HEK293T (cell line): ENCODE measurements at regions not wholly inside any gene's neighbourhood (a gene's known extent, or its start where the extent isn't known, plus 50 kb on each side); places are given as distances from the start of the nearest gene placed in this dataset.

Experiments
- BHLHE40 ChIP-seq: fragments of 450-650 bp; IDR thresholded peaks from 2 replicates; pipeline ENCODE4 v1.6.1; 2016; ENCODE audit warnings: mild to moderate bottlenecking, moderate library complexity, borderline replicate concordance
- ELF4 ChIP-seq: fragments of 450-650 bp; IDR thresholded peaks from 2 replicates; pipeline ENCODE4 v1.6.1; 2017; ENCODE audit warnings: antibody characterized with exemption
- FOXA1 ChIP-seq: fragments of 450-650 bp; IDR thresholded peaks from 2 replicates; pipeline ENCODE4 v1.6.1; 2016; ENCODE audit warnings: mild to moderate bottlenecking
- FOXK2 ChIP-seq: fragments of 450-650 bp; IDR thresholded peaks from 2 replicates; pipeline ENCODE4 v1.6.1; 2016; ENCODE audit warnings: mild to moderate bottlenecking
- FOXM1 ChIP-seq: fragments of 450-650 bp; IDR thresholded peaks from 2 replicates; pipeline ENCODE4 v1.6.1; 2017; ENCODE audit warnings: mild to moderate bottlenecking, borderline replicate concordance
- HDGF ChIP-seq: fragments of 450-650 bp; IDR thresholded peaks from 2 replicates; pipeline ENCODE4 v1.6.1; 2017; ENCODE audit warnings: antibody characterized with exemption, borderline replicate concordance
- LEF1 ChIP-seq: fragments of 450-650 bp; IDR thresholded peaks from 2 replicates; pipeline ENCODE4 v1.6.1; 2017; ENCODE audit warnings: mild to moderate bottlenecking, borderline replicate concordance
- NFRKB ChIP-seq: fragments of 450-650 bp; IDR thresholded peaks from 2 replicates; pipeline ENCODE4 v1.6.1; 2016; ENCODE audit warnings: mild to moderate bottlenecking, moderate library complexity
- SP1 ChIP-seq: fragments of 450-650 bp; IDR thresholded peaks from 2 replicates; pipeline ENCODE4 v1.6.1; 2017
- SUZ12 ChIP-seq: fragments of 450-650 bp; IDR thresholded peaks from 2 replicates; pipeline ENCODE4 v1.6.1; 2016; ENCODE audit warnings: mild to moderate bottlenecking
- TARDBP ChIP-seq: fragments of 450-650 bp; IDR thresholded peaks from 2 replicates; pipeline ENCODE4 v1.6.1; 2016
- ZNF384 ChIP-seq: fragments of 450-650 bp; IDR thresholded peaks from 2 replicates; pipeline ENCODE4 v1.6.1; 2016

DNA sequence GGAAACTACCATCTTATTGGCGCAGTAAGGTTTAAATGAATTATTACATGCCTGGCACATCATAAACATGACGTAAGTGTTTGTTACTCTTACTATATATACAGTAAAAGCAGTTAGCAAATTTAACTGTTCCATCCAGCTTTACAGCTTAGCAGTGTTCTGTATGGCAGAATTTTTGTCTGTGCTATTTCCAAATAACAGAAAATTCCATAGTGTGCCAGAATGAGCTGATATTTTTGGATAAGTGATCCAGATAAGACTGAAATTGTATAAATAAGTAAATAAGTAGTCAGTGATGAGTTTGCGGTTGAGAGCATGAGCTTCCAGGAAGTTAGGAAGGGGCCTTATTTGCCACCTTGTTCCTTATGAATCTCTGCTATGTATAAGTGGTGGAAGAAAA is 236.5 kb upstream of the SLC10A2 start:
- TF ChIP-seq BHLHE40, result no peak
- TF ChIP-seq FOXK2, result no peak
- TF ChIP-seq NFRKB, result no peak
- TF ChIP-seq FOXM1, result no peak
- no peak for TF ChIP-seq TARDBP
- no peak for TF ChIP-seq SUZ12
- no peak for TF ChIP-seq SP1
- no peak for TF ChIP-seq ZNF384
- TF ChIP-seq HDGF, result no peak
- no peak for TF ChIP-seq ELF4
- no peak for TF ChIP-seq LEF1
- no peak for TF ChIP-seq FOXA1
